ENCODE measurements at regions not wholly inside any gene's neighbourhood (a gene's known extent, or its start where the extent isn't known, plus 50 kb on each side); places are given as distances from the start of the nearest gene placed in this dataset.

DNA sequence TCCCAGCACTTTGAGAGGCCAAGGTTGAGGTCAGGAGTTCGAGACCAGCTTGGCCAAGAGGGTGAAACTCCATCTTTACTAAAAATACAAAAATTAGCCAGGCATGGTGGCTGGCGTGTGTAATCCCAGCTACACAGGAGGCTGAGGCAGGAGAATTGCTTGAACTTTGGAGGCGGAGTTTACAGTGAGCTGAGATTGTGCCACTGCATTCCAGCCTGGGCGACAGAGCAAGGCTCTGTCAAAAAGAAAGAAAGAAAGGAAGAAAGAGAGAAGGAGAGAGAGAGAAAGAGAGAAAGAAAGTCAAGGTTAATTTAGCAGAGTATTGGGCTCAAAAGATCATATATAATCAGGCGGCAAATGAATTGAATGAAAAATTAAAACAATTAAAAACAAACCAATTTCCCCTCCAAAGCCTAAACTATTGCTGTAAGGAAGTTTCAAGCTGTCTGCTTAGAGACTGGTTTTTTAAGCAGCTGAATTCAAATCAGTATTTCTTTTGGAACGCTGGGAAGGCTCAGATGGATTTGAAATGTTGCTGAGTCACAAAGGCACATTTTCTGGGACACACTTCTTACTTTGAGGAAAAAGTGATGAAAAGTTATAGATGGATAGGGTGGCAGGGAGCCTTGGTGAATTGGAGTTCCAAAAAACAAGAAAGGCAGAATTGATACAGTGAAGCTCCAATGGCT is 81.3 kb upstream of the BHLHE40 start:
- Histone ChIP-seq H3K27me3 (no peaks in the 10 kb centered on the region), H3K27ac (peak overlapping the region in 8 of 10 donors; percentile 10 to 63 (median 39)), H3K9me3 (no peaks in the 10 kb centered on the region), H3K4me1 (peaks cover 0 to 21% (median 0%) of the 10 kb centered on the region in 9 donors), H3K36me3 (no peaks in the 10 kb centered on the region), H3K4me3 (no peak overlapping the region)
- ATAC-seq: no peak
- DNase-seq: no peak
- intact Hi-C loops (cut with DNase I): loop anchor here in 1 of 10 donors (10.0 kb wide), 1 partner anchor 77 kb away; the partner anchor contains the start of gene BHLHE40
- 78 to 79% methylated on average over 6 of the region's 6 CpGs for WGBS, 2 donors
- TF ChIP-seq, protein P1, sequence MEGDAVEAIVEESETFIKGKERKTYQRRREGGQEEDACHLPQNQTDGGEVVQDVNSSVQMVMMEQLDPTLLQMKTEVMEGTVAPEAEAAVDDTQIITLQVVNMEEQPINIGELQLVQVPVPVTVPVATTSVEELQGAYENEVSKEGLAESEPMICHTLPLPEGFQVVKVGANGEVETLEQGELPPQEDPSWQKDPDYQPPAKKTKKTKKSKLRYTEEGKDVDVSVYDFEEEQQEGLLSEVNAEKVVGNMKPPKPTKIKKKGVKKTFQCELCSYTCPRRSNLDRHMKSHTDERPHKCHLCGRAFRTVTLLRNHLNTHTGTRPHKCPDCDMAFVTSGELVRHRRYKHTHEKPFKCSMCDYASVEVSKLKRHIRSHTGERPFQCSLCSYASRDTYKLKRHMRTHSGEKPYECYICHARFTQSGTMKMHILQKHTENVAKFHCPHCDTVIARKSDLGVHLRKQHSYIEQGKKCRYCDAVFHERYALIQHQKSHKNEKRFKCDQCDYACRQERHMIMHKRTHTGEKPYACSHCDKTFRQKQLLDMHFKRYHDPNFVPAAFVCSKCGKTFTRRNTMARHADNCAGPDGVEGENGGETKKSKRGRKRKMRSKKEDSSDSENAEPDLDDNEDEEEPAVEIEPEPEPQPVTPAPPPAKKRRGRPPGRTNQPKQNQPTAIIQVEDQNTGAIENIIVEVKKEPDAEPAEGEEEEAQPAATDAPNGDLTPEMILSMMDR (IDR thresholded peaks at IDR 0.05): no peak

- H3K4me1 ChIP-seq: peaks cover 0 to 21% (median 0%) of the 10 kb centered on the region in 9 donors
- no peaks in the 10 kb centered on the region for H3K36me3 ChIP-seq
- DNase-seq (no peak), ATAC-seq (no peak)
- TF ChIP-seq, protein P1 (IDR thresholded peaks at IDR 0.05): no peak
- no peak overlapping the region for H3K4me3 ChIP-seq
- H3K27ac ChIP-seq: peak overlapping the region in 7 of 10 donors; percentile 10 to 63 (median 46)
- no peaks in the 10 kb centered on the region for H3K9me3 ChIP-seq
- intact Hi-C loops (cut with DNase I): loop anchor here in 1 of 10 donors (10.0 kb wide), 1 partner anchor 76 kb away; the partner anchor contains the start of gene BHLHE40
- H3K27me3 ChIP-seq: no peaks in the 10 kb centered on the region
- 71 to 73% methylated on average over 6 of the region's 6 CpGs for WGBS, 2 donors
Measured at GRCh38 chr3:4898454-4899313, 80.6 kb upstream of the BHLHE40 start.

GRCh38 chr3:4899710-4900109 is 79.5 kb upstream of the BHLHE40 start:
- TF ChIP-seq, protein P1 (IDR thresholded peaks at IDR 0.05): no peak
- ATAC-seq (no peak), DNase-seq (no peak)
- Histone ChIP-seq H3K9me3 (no peaks in the 10 kb centered on the region), H3K4me1 (peaks cover 0 to 27% (median 0%) of the 10 kb centered on the region in 9 donors), H3K36me3 (no peaks in the 10 kb centered on the region), H3K4me3 (no peak overlapping the region), H3K27me3 (no peaks in the 10 kb centered on the region), H3K27ac (no peak overlapping the region)
- 77 to 93% methylated on average over 6 of the region's 6 CpGs for WGBS, 2 donors
- intact Hi-C loops (cut with DNase I): loop anchor here in 2 of 10 donors (10.0 kb wide), 2 partner anchors 55 to 75 kb away; partner anchors contain the start of gene BHLHE40 (in 1 of the 2)

DNA sequence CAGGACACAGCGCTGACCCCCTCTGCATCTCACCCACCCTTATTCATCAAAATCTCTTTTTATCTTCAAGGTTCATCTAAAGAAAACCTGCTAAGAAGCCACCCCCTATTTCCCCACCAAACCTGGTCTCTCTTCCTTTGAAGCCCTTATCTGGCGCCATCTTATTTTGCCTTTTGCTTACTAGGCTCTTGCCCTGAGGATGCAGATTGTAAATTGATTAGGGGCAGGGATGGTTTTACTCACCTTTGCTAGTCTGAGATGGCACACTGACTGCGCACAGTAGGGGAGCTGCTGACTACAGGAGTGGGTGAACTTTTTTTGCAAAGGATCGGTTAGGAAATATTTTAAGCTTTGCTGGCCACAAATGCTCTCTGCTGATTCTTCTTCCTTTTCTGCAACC is 78.9 kb upstream of the BHLHE40 start:
- Histone ChIP-seq H3K4me3 (no peak overlapping the region), H3K27ac (no peak overlapping the region), H3K36me3 (no peaks in the 10 kb centered on the region), H3K4me1 (peaks cover 0 to 33% (median 0%) of the 10 kb centered on the region in 9 donors), H3K9me3 (no peaks in the 10 kb centered on the region), H3K27me3 (no peaks in the 10 kb centered on the region)
- intact Hi-C loops (cut with DNase I): loop anchor here in 1 of 10 donors (10.0 kb wide), 1 partner anchor 55 kb away; no protein-coding TSS in a partner anchor
- ATAC-seq: no peak
- DNase-seq: no peak
- TF ChIP-seq, protein P1 (IDR thresholded peaks at IDR 0.05): no peak
- 95 to 96% methylated on average over 4 of the region's 4 CpGs for WGBS, 2 donors

All from heart right ventricle (tissue), 16 donors.